Loucy (cell line): ENCODE measurements at regions not wholly inside any gene's neighbourhood (a gene's known extent, or its start where the extent isn't known, plus 50 kb on each side); places are given as distances from the start of the nearest gene placed in this dataset.

Source experiments
- H2AFZ ChIP-seq: fragments of 200-600 bp; sonication (generic); 2 replicates; pipeline ENCODE4 v1.6.0; 2016; ENCODE audit warnings: antibody characterized with exemption, mild to moderate bottlenecking, low read length, moderate library complexity
- H3F3A ChIP-seq: fragments of 200-600 bp; 2 replicates; pipeline ENCODE4 v1.6.0; 2016; ENCODE audit warnings: antibody characterized with exemption, low read depth, mild to moderate bottlenecking
- H3K27me3 ChIP-seq: fragments of 200-600 bp; sonication (generic); 2 replicates; pipeline ENCODE4 v1.6.1; 2014; ENCODE audit warnings: low read length, mild to moderate bottlenecking; ENCODE audit not compliant: insufficient read depth, poor library complexity, severe bottlenecking
- H3K36me3 ChIP-seq: fragments of 200-600 bp; sonication (generic); 2 replicates; pipeline ENCODE4 v1.6.1; 2016; ENCODE audit warnings: low read length; ENCODE audit not compliant: insufficient read depth
- H3K4me1 ChIP-seq: fragments of 200-600 bp; sonication (generic); 2 replicates; pipeline ENCODE4 v1.5.1; 2014; ENCODE audit warnings: low read length, mild to moderate bottlenecking; ENCODE audit not compliant: insufficient read depth, poor library complexity, severe bottlenecking
- H3K4me2 ChIP-seq: fragments of 200-600 bp; sonication (generic); 2 replicates; pipeline ENCODE4 v1.6.0; 2014; ENCODE audit warnings: antibody characterized with exemption, low read length, low read depth, mild to moderate bottlenecking; ENCODE audit not compliant: poor library complexity, severe bottlenecking
- H3K4me3 ChIP-seq: fragments of 200-600 bp; sonication (generic); 2 replicates; pipeline ENCODE4 v1.5.1; 2014; ENCODE audit warnings: low read length, mild to moderate bottlenecking, mixed read lengths; ENCODE audit not compliant: poor library complexity, severe bottlenecking
- H3K79me2 ChIP-seq: fragments of 200-600 bp; sonication (generic); 2 replicates; pipeline ENCODE4 v1.6.1; 2014; ENCODE audit warnings: low read length; ENCODE audit not compliant: insufficient read depth
- H3K9ac ChIP-seq: fragments of 200-600 bp; sonication (generic); 2 replicates; pipeline ENCODE4 v1.6.0; 2014; ENCODE audit warnings: mild to moderate bottlenecking, low read depth, low read length, moderate library complexity; ENCODE audit not compliant: poor library complexity, severe bottlenecking
- H3K9me2 ChIP-seq: fragments of 200-600 bp; sonication (generic); replicated peaks from 2 replicates; pipeline ENCODE4 v1.6.1; 2016; ENCODE audit warnings: low read depth, low read length, mixed read lengths
- H3K9me3 ChIP-seq: fragments of 200-600 bp; sonication (generic); 2 replicates; pipeline ENCODE4 v1.6.1; 2014; ENCODE audit warnings: mild to moderate bottlenecking, antibody characterized with exemption, low read length, low read depth; ENCODE audit not compliant: insufficient read depth
- H4K20me1 ChIP-seq: fragments of 200-600 bp; sonication (generic); 2 replicates; pipeline ENCODE4 v1.6.0; 2014; ENCODE audit warnings: antibody characterized with exemption, low read length, mild to moderate bottlenecking; ENCODE audit not compliant: insufficient read depth, poor library complexity, severe bottlenecking
- EZH2phosphoT487 ChIP-seq: fragments of 200-600 bp; IDR thresholded peaks from 2 replicates; pipeline ENCODE4 v1.6.1; 2018; ENCODE audit warnings: antibody characterized with exemption, mild to moderate bottlenecking, moderate library complexity, borderline replicate concordance
- TF ChIP-seq, protein P1 (sequence below): fragments of 200-600 bp; sonication (generic); conservative IDR thresholded peaks from 2 replicates; pipeline ENCODE4 v1.5.1; 2014; ENCODE audit warnings: mild to moderate bottlenecking, antibody characterized with exemption, low read length

DNA sequence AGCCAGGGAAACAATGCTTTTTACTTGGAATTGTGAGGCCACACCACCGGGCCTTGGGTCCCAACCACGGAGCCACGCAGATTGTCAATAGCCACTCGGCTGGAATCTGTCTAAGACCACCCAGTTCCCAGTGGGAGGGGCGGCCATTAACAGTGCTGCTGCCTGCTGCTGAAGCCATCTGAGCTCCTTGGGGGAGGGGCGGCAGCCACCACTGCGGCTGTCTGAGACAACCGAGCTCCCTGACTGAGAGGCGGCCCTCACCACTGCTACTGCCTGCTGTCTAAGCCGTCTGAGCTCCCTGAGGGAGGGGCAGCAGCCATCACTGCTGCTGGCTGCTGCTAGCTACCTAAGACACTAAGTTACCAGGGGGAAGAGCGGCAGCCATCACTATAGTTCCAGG is 64.3 kb downstream of the DMRTA2 start:
- Histone ChIP-seq H3K27me3 (no peaks in the 10 kb centered on the region), H3K4me1 (no peaks in the 10 kb centered on the region), H3K4me3 (no peak overlapping the region)

DNA sequence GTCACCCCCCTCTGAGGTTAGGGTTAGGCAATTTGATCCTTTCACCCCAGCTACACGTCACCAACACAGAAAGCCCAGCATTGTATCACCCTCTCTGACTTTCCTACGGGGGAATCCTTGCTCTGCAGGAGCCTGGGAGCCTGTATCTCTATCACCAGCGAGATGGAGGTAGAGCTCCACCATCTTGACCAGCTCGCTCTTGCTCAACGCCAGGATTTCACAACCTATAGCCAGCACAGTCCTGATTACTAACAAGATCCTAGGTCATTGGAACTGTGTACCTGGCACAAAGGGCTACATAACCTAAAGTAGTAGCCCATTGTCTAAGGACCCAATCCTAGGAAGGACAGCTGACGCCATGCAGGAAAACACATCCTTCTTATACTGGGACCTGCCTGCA is 66.1 kb downstream of the DMRTA2 start:
- Histone ChIP-seq H4K20me1 (no peaks in the 10 kb centered on the region), H3K79me2 (no peaks in the 10 kb centered on the region), H3K9ac (no peak overlapping the region), H2AFZ (no peak overlapping the region), H3F3A (no peaks in the 10 kb centered on the region), H3K4me1 (no peaks in the 10 kb centered on the region), H3K4me2 (no peak overlapping the region), H3K4me3 (no peak overlapping the region), H3K36me3 (no peaks in the 10 kb centered on the region), H3K9me2 (no peaks in the 10 kb centered on the region), H3K27me3 (no peaks in the 10 kb centered on the region), H3K9me3 (no peaks in the 10 kb centered on the region)
- TF ChIP-seq, protein P1, sequence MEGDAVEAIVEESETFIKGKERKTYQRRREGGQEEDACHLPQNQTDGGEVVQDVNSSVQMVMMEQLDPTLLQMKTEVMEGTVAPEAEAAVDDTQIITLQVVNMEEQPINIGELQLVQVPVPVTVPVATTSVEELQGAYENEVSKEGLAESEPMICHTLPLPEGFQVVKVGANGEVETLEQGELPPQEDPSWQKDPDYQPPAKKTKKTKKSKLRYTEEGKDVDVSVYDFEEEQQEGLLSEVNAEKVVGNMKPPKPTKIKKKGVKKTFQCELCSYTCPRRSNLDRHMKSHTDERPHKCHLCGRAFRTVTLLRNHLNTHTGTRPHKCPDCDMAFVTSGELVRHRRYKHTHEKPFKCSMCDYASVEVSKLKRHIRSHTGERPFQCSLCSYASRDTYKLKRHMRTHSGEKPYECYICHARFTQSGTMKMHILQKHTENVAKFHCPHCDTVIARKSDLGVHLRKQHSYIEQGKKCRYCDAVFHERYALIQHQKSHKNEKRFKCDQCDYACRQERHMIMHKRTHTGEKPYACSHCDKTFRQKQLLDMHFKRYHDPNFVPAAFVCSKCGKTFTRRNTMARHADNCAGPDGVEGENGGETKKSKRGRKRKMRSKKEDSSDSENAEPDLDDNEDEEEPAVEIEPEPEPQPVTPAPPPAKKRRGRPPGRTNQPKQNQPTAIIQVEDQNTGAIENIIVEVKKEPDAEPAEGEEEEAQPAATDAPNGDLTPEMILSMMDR = no peak
- no peak for TF ChIP-seq EZH2phosphoT487

More for the DNA sequence above, 64.3 kb downstream of the DMRTA2 start:
- Histone ChIP-seq H3K9me2 (no peaks in the 10 kb centered on the region), H4K20me1 (no peaks in the 10 kb centered on the region), H3K9me3 (no peaks in the 10 kb centered on the region), H3K36me3 (no peaks in the 10 kb centered on the region), H3K4me2 (no peak overlapping the region), H2AFZ (no peak overlapping the region), H3K9ac (no peak overlapping the region), H3F3A (no peaks in the 10 kb centered on the region), H3K79me2 (no peaks in the 10 kb centered on the region)
- TF ChIP-seq EZH2phosphoT487 = no peak

DNA sequence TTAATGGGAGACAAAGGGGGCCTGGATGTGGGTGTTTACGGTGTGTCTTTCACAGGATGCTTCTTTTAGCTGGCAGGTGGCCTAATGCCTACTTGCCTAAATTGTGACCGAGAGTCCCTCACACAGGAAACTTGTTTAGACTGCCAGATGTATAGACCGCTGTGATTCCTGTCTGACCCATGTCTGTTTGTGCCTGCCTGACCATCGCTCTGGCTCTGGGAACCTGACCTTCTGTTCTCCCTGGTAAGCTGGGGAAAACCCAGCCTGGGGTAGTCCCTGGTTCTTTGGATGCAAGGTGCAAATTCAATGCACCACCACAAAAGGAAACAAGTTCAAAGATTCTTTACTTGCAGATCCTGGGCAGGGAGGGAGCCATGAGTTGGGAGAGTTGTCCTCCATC is 68.4 kb downstream of the DMRTA2 start:
- no peak overlapping the region for H3K4me3 ChIP-seq
- H4K20me1 ChIP-seq = no peaks in the 10 kb centered on the region
- no peak overlapping the region for H2AFZ ChIP-seq
- no peaks in the 10 kb centered on the region for H3K9me2 ChIP-seq
- no peaks in the 10 kb centered on the region for H3K36me3 ChIP-seq
- H3K27me3 ChIP-seq = no peaks in the 10 kb centered on the region
- H3F3A ChIP-seq = no peaks in the 10 kb centered on the region
- no peaks in the 10 kb centered on the region for H3K79me2 ChIP-seq
- no peak overlapping the region for H3K4me2 ChIP-seq
- H3K4me1 ChIP-seq = no peaks in the 10 kb centered on the region
- no peak overlapping the region for H3K9ac ChIP-seq
- TF ChIP-seq, protein P1 = no peak
- TF ChIP-seq EZH2phosphoT487 = no peak
- no peaks in the 10 kb centered on the region for H3K9me3 ChIP-seq

DNA sequence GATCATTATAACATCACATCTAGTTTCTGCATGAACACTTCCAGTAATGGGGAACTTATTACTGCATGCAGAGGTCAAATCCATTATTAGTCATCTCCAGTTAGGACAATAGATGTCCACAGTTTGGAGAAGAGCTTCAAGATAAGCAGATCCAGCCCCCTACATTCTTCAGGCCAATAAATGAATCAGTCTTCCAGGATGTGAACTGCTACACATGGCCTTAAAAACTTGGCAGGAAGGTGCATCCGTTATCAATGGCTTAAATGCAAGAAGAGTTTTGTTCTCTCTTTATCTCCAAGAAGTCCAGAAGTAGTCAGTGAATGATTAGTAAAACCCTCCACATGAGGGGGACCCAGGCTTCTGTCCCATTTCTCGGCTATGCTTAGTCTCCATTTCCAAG is 70.8 kb downstream of the DMRTA2 start:
- H3K27me3 ChIP-seq = no peaks in the 10 kb centered on the region
- H4K20me1 ChIP-seq = no peaks in the 10 kb centered on the region
- TF ChIP-seq EZH2phosphoT487 = no peak
- TF ChIP-seq, protein P1 = no peak

More for the DNA sequence above, 70.8 kb downstream of the DMRTA2 start:
- Histone ChIP-seq H3F3A (no peaks in the 10 kb centered on the region), H3K4me2 (no peak overlapping the region), H3K9me2 (no peaks in the 10 kb centered on the region), H3K9me3 (no peaks in the 10 kb centered on the region), H3K4me1 (no peaks in the 10 kb centered on the region), H2AFZ (no peak overlapping the region), H3K36me3 (no peaks in the 10 kb centered on the region), H3K79me2 (no peaks in the 10 kb centered on the region), H3K4me3 (no peak overlapping the region), H3K9ac (no peak overlapping the region)
